CD8-positive, alpha-beta memory T cell (primary cell): ENCODE measurements at regions not wholly inside any gene's neighbourhood (a gene's known extent, or its start where the extent isn't known, plus 50 kb on each side); places are given as distances from the start of the nearest gene placed in this dataset.

Experiments used
- CTCF ChIA-PET: fragments of 350-600 bp; sonication (Branson Sonifier 250); formaldehyde crosslinking; loops from one replicate; lab custom pipeline; 2021; ENCODE audit warnings: antibody characterized with exemption; lab: Charles Lee
- POLR2A ChIA-PET: fragments of 350-600 bp; sonication (Branson Sonifier 250); formaldehyde crosslinking; loops from one replicate; lab custom pipeline; 2021; ENCODE audit warnings: antibody characterized with exemption; lab: Charles Lee
- DNase-seq, 5 donors: peaks; one replicate each; pipeline versions ENCODE4 v3.0.0 to v3.0.0-alpha.2; 2020 to 2022; ENCODE audit warnings: mixed read lengths in 1 of 5
- H3K27ac ChIP-seq: one replicate; pipeline ENCODE4 v1.7.0; 2013; ENCODE audit warnings: low read depth, mild to moderate bottlenecking, low read length, moderate library complexity
- H3K27me3 ChIP-seq: 2 replicates; pipeline ENCODE4 v1.7.0; 2013; ENCODE audit warnings: low read length, mild to moderate bottlenecking; ENCODE audit not compliant: insufficient read depth, poor library complexity, severe bottlenecking
- H3K36me3 ChIP-seq: 2 replicates; pipeline ENCODE4 v1.7.0; 2013; ENCODE audit warnings: mild to moderate bottlenecking, low read length, moderate library complexity; ENCODE audit not compliant: insufficient read depth
- H3K4me1 ChIP-seq: 2 replicates; pipeline ENCODE4 v1.7.0; 2013; ENCODE audit warnings: mild to moderate bottlenecking, low read length, moderate library complexity; ENCODE audit not compliant: insufficient read depth
- H3K4me3 ChIP-seq: 2 replicates; pipeline ENCODE4 v1.7.0; 2013; ENCODE audit warnings: mild to moderate bottlenecking, low read length
- H3K9me3 ChIP-seq: 2 replicates; pipeline ENCODE4 v1.7.0; 2013; ENCODE audit warnings: mild to moderate bottlenecking, low read length
- H3K27ac Mint-ChIP-seq, 8 donors: one replicate each; pipeline ENCODE4 v1.8.0; 2020 to 2021; ENCODE audit warnings: mixed read lengths in 8 of 8, mild to moderate bottlenecking in 6 of 8, inconsistent platforms in 3 of 8, moderate library complexity in 3 of 8
- H3K27me3 Mint-ChIP-seq, 2 donors: one replicate each; pipeline ENCODE4 v1.8.0; 2020 to 2021; ENCODE audit warnings: mixed read lengths in 2 of 2, mild to moderate bottlenecking in 1 of 2, moderate library complexity in 1 of 2
- H3K36me3 Mint-ChIP-seq, 3 donors: one replicate each; pipeline ENCODE4 v1.8.0; 2020 to 2021; ENCODE audit warnings: mixed read lengths in 3 of 3, inconsistent platforms in 1 of 3, mild to moderate bottlenecking in 1 of 3
- H3K4me1 Mint-ChIP-seq, 3 donors: one replicate each; pipeline ENCODE4 v1.8.0; 2020 to 2021; ENCODE audit warnings: mixed read lengths in 3 of 3, inconsistent platforms in 1 of 3, mild to moderate bottlenecking in 1 of 3
- H3K4me3 Mint-ChIP-seq, 7 donors: one replicate each; pipeline ENCODE4 v1.8.0; 2020 to 2021; ENCODE audit warnings: mixed read lengths in 7 of 7, mild to moderate bottlenecking in 6 of 7, moderate library complexity in 4 of 7, inconsistent platforms in 2 of 7
- H3K9me3 Mint-ChIP-seq, 5 donors: one replicate each; pipeline ENCODE4 v1.8.0; 2020 to 2022; ENCODE audit warnings: mixed read lengths in 5 of 5, mild to moderate bottlenecking in 3 of 5, moderate library complexity in 2 of 5, inconsistent platforms in 1 of 5

DNA sequence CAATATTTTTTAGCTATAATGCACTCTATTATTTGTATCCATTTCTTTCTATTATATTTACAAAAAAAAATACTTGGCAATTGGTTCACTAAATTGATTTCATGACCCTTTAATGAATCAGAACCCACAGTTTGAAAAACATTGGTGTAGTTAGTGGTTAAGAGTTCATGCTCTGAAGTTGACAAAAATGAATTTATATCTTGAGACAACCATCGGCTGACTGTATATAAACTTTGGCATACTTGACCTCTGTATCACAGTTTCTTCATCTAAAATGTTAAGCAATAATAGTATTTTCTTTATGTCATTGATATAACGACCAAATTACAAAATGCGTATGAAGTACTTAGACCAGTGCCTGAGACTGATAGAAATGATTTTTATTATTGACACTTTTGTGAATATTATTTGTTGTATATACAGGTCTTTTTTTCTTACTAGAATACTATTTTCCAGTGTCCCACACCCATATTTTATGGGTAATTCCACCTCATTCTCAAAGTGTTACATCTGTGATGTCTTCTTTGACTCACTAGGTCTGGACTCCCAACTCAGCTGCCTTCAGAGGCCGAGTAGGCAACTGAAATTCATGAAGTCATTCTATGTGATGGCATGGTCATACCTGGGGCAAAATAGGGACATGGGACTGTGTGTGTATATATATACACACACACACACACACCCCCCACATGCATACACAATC is 459.2 kb downstream of the RFPL4B start:
- peaks cover 0 to 17% (median 0%) of the 10 kb centered on the region in 5 donors for H3K9me3 Mint-ChIP-seq
- no peak overlapping the region for H3K4me3 Mint-ChIP-seq
- ChIA-PET CTCF (no interaction called here), POLR2A (no interaction called here)
- Histone ChIP-seq H3K4me3 (no peak overlapping the region), H3K36me3 (no peaks in the 10 kb centered on the region), H3K27ac (no peak overlapping the region), H3K9me3 (no peaks in the 10 kb centered on the region), H3K4me1 (no peaks in the 10 kb centered on the region), H3K27me3 (no peaks in the 10 kb centered on the region)
- H3K36me3 Mint-ChIP-seq = no peaks in the 10 kb centered on the region
- no peak for DNase-seq
- no peaks in the 10 kb centered on the region for H3K27me3 Mint-ChIP-seq
- H3K27ac Mint-ChIP-seq = no peak overlapping the region
- H3K4me1 Mint-ChIP-seq = no peaks in the 10 kb centered on the region

DNA sequence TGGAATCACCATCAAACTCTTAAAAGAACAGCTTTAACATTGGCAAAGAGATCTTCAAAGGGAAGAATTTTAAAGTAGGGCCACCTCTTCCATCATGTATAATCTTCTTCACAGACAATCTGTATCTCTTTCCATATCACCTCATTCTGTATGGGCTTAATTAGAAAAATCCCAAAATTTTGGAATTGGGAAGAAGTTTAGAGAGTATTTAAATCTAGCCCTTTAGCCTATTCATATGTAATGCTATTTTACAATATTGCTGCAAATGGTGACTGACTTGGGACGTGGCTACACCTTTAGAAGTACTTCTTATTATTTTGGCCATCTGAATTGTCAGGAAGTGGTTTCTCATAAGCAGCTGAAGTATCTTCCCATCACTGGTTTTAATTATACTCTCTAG is 474.3 kb downstream of the RFPL4B start:
- peaks cover 0 to 3% (median 2%) of the 10 kb centered on the region in 5 donors for H3K9me3 Mint-ChIP-seq
- no peak overlapping the region for H3K27ac Mint-ChIP-seq
- Histone ChIP-seq H3K36me3 (no peaks in the 10 kb centered on the region), H3K4me1 (no peaks in the 10 kb centered on the region), H3K27ac (no peak overlapping the region), H3K4me3 (no peak overlapping the region), H3K27me3 (no peaks in the 10 kb centered on the region), H3K9me3 (no peaks in the 10 kb centered on the region)
- no peaks in the 10 kb centered on the region for H3K4me1 Mint-ChIP-seq
- POLR2A ChIA-PET = no interaction called here
- H3K4me3 Mint-ChIP-seq = no peak overlapping the region
- no peaks in the 10 kb centered on the region for H3K36me3 Mint-ChIP-seq
- no peaks in the 10 kb centered on the region for H3K27me3 Mint-ChIP-seq
- CTCF ChIA-PET = no interaction called here
- no peak for DNase-seq

DNA sequence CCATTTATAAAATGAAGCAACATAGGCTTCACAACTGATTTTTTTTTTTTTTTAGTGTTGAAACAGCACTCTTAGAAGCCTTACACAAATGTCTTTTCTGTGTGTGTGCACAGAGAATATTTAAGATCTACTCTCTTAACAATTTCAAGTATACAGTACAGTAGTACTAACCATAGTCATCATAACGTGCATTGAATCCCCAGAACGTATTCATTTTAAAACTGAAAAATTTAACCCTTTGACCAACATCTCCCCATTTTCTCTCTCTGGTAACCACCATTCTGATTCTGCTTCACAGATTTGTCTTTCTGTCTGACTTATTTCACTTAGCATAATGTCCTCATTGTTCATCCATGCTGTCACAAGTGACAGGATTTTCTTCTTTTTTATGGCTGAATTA is 475.6 kb downstream of the RFPL4B start:
- no peak for DNase-seq
- H3K27me3 Mint-ChIP-seq = no peaks in the 10 kb centered on the region
- H3K4me3 ChIP-seq = no peak overlapping the region
- no peaks in the 10 kb centered on the region for H3K4me1 Mint-ChIP-seq
- H3K4me1 ChIP-seq = no peaks in the 10 kb centered on the region
- H3K4me3 Mint-ChIP-seq = no peak overlapping the region
- peaks cover 0 to 5% (median 2%) of the 10 kb centered on the region in 5 donors for H3K9me3 Mint-ChIP-seq
- H3K36me3 Mint-ChIP-seq = no peaks in the 10 kb centered on the region
- ChIA-PET POLR2A (no interaction called here), CTCF (no interaction called here)
- no peaks in the 10 kb centered on the region for H3K36me3 ChIP-seq
- H3K9me3 ChIP-seq = no peaks in the 10 kb centered on the region
- H3K27ac Mint-ChIP-seq = no peak overlapping the region
- no peaks in the 10 kb centered on the region for H3K27me3 ChIP-seq
- H3K27ac ChIP-seq = no peak overlapping the region

DNA sequence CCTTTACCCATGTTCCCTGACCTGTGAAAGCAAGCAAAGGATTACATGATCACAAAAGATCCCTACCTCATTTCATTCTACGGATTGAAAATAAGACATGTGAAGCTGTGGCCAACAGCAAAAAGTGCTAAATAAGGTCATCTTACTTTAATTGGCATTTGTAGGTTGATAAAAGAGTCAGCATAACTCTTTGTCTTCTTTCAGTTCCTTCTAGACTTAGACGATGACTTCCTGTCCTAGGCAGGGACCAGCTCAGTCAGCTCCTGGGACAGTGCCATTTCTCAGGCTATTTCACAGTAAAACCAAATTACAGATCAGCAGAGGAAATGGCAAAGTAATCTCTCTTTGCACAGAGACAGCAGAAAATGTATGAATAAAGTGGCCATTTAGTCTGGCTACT is 480.7 kb downstream of the RFPL4B start:
- H3K36me3 ChIP-seq = no peaks in the 10 kb centered on the region
- H3K4me1 ChIP-seq = no peaks in the 10 kb centered on the region
- H3K4me3 ChIP-seq = no peak overlapping the region
- no peaks in the 10 kb centered on the region for H3K9me3 ChIP-seq
- no peaks in the 10 kb centered on the region for H3K36me3 Mint-ChIP-seq
- peaks cover 0 to 6% (median 2%) of the 10 kb centered on the region in 5 donors for H3K9me3 Mint-ChIP-seq
- POLR2A ChIA-PET = no interaction called here
- CTCF ChIA-PET = no interaction called here
- H3K27ac ChIP-seq = no peak overlapping the region
- DNase-seq = no peak
- H3K4me3 Mint-ChIP-seq = no peak overlapping the region
- no peaks in the 10 kb centered on the region for H3K27me3 Mint-ChIP-seq
- no peaks in the 10 kb centered on the region for H3K27me3 ChIP-seq
- H3K27ac Mint-ChIP-seq = no peak overlapping the region
- no peaks in the 10 kb centered on the region for H3K4me1 Mint-ChIP-seq

DNA sequence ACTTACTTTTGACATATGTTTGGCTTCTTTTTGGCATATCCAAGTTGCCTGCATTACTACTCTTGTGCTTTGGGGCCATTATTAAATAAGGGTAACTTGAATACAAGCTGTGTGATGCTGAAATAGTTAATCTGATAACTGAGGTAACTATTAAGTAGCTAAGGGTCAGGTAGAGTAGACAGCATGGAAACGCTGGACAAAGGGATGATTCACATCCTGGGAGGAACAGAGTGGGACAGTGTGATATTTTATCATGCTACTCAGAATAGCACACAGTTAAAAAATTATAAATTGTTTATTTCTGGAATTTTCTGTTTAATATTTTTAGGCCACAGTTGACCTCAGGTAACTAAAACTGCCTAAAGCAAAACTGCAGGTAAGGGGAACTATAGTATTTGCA is 483.9 kb downstream of the RFPL4B start:
- POLR2A ChIA-PET = no interaction called here
- Mint-ChIP-seq H3K4me1 (no peaks in the 10 kb centered on the region), H3K27ac (no peak overlapping the region), H3K9me3 (peaks cover 0 to 9% (median 0%) of the 10 kb centered on the region in 5 donors), H3K36me3 (no peaks in the 10 kb centered on the region), H3K4me3 (no peak overlapping the region), H3K27me3 (no peaks in the 10 kb centered on the region)
- DNase-seq = no peak
- no peaks in the 10 kb centered on the region for H3K27me3 ChIP-seq
- H3K27ac ChIP-seq = no peak overlapping the region
- CTCF ChIA-PET = no interaction called here
- no peaks in the 10 kb centered on the region for H3K9me3 ChIP-seq
- no peak overlapping the region for H3K4me3 ChIP-seq
- no peaks in the 10 kb centered on the region for H3K36me3 ChIP-seq
- H3K4me1 ChIP-seq = no peaks in the 10 kb centered on the region

DNA sequence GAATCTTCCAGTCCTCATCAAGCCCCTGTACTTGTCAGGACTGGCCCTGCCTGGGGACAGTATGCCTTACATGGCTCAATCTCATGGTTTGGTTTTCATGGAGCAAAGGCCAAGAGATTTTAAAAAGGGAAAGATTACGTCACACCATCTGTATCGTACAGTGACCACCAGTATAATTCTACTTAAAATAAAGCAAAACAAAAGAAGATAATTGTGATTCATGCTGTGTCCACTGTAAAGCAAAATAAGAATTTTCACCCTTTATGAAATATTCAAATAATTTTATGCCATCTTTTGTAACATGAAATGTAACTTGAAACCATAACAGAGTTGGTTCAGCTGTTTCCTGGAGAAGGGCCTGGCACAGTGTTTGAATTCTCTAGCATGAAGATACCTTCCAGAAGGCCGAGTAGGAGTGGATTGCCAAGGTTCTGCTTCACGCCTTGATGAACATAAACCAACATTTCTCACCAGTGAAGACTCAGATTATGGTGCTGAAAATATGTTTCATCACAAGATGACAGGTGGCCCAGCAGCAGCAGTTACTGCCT is 486.5 kb downstream of the RFPL4B start:
- CTCF ChIA-PET = no interaction called here
- no peaks in the 10 kb centered on the region for H3K9me3 ChIP-seq
- no peak for DNase-seq
- no peaks in the 10 kb centered on the region for H3K27me3 ChIP-seq
- no peak overlapping the region for H3K27ac ChIP-seq
- no peaks in the 10 kb centered on the region for H3K4me1 Mint-ChIP-seq
- peaks cover 0 to 13% (median 3%) of the 10 kb centered on the region in 5 donors for H3K9me3 Mint-ChIP-seq
- H3K4me3 ChIP-seq = no peak overlapping the region
- no peaks in the 10 kb centered on the region for H3K36me3 ChIP-seq
- no peaks in the 10 kb centered on the region for H3K4me1 ChIP-seq
- POLR2A ChIA-PET = no interaction called here
- no peak overlapping the region for H3K27ac Mint-ChIP-seq
- no peak overlapping the region for H3K4me3 Mint-ChIP-seq
- H3K36me3 Mint-ChIP-seq = no peaks in the 10 kb centered on the region
- no peaks in the 10 kb centered on the region for H3K27me3 Mint-ChIP-seq

DNA sequence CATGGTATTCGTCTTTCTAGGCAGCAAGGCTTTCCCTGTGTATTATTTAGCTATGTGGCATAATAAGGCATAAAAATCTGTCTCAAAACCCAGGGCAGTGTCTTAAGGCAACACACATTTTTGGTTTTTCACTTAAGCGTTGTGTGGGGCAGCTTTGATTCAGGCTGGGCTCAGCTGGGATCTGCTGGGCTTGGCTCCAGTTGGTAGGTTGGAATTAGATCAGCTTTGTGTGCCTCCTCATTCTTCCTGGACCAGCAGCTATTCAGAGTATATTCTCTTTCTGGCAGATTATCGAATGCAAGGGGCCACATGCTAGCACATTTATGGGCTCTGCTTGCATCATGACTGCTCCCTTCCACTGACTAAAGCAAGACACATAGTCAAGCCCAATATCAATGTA is 487.9 kb downstream of the RFPL4B start:
- Histone ChIP-seq H3K9me3 (no peaks in the 10 kb centered on the region), H3K4me3 (no peak overlapping the region), H3K4me1 (no peaks in the 10 kb centered on the region), H3K27ac (no peak overlapping the region), H3K27me3 (no peaks in the 10 kb centered on the region), H3K36me3 (no peaks in the 10 kb centered on the region)
- Mint-ChIP-seq H3K9me3 (peaks cover 0 to 13% (median 3%) of the 10 kb centered on the region in 5 donors), H3K4me3 (no peak overlapping the region), H3K27me3 (no peaks in the 10 kb centered on the region), H3K4me1 (no peaks in the 10 kb centered on the region), H3K27ac (no peak overlapping the region), H3K36me3 (no peaks in the 10 kb centered on the region)
- CTCF ChIA-PET = no interaction called here
- DNase-seq = no peak
- POLR2A ChIA-PET = no interaction called here

DNA sequence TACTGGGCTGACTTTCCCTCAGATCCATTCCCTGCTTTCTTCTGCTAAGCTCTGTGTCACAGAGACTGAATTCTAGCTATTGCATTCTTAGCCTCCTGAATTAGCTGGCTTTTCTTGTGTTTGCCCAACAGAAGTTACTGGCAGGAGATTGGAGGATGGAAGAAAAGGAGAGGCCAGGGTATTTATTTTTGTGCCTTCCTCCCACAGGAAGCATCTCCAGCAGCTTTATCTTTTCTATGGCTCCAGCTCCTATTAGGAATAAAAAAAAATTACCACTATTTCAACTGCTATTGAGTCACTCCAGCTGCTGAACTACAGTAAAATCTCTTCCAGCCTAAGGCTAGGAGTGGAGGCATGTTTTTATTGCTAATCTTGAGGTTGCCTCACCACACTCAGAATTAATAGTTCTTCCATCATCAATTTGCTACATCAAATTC is 492.4 kb downstream of the RFPL4B start:
- Mint-ChIP-seq H3K27me3 (no peaks in the 10 kb centered on the region), H3K36me3 (no peaks in the 10 kb centered on the region)
- DNase-seq = no peak

More for the DNA sequence above, 492.4 kb downstream of the RFPL4B start:
- Histone ChIP-seq H3K27me3 (no peaks in the 10 kb centered on the region), H3K4me3 (no peak overlapping the region), H3K4me1 (no peaks in the 10 kb centered on the region), H3K27ac (no peak overlapping the region), H3K36me3 (no peaks in the 10 kb centered on the region), H3K9me3 (no peaks in the 10 kb centered on the region)
- POLR2A ChIA-PET = no interaction called here
- no peak overlapping the region for H3K27ac Mint-ChIP-seq
- peaks cover 4 to 26% (median 8%) of the 10 kb centered on the region in 5 donors for H3K9me3 Mint-ChIP-seq
- CTCF ChIA-PET = no interaction called here
- no peaks in the 10 kb centered on the region for H3K4me1 Mint-ChIP-seq
- no peak overlapping the region for H3K4me3 Mint-ChIP-seq
